SK-N-SH (cell line): ENCODE measurements at regions not wholly inside any gene's neighbourhood (a gene's known extent, or its start where the extent isn't known, plus 50 kb on each side); places are given as distances from the start of the nearest gene placed in this dataset.

Experiments used
- CTCF ChIA-PET: fragments of 300-600, 350-600 bp; formaldehyde crosslinking; extraction: SDS; loops from one replicate; lab custom pipeline; 2021; lab: Yijun Ruan, JAX
- POLR2A ChIA-PET: fragments of 350-600 bp; sonication (Branson Sonifier 250); formaldehyde crosslinking; extraction: SDS; loops from one replicate; lab custom pipeline; 2020; ENCODE audit warnings: antibody characterized with exemption, inconsistent platforms; lab: Yijun Ruan, JAX
- DNase-seq: peaks from one replicate; pipeline ENCODE4 v3.0.0; 2012
- H2AFZ ChIP-seq: fragments of 200-600 bp; sonication (generic); 2 replicates; pipeline ENCODE4 v1.8.1; 2016; ENCODE audit warnings: antibody characterized with exemption, mild to moderate bottlenecking, low read depth
- H3F3A ChIP-seq: fragments of 200-600 bp; sonication (generic); replicated peaks from 2 replicates; pipeline ENCODE3; 2016; ENCODE audit warnings: antibody characterized with exemption, mild to moderate bottlenecking; ENCODE audit not compliant: insufficient read depth
- H3K27ac ChIP-seq, 2 experiments: fragments of 200-500 bp in 1 of 2; fragments of 200-600 bp in 1 of 2; sonication (Bioruptor generic) in 1 of 2; sonication (generic), shearing (Covaris generic) in 1 of 2; 2 replicates each; pipeline versions ENCODE4 v1.5.1 to v1.6.1; 2014 to 2016; ENCODE audit warnings: low read depth in 2 of 2, inconsistent platforms in 1 of 2, low read length in 1 of 2, mild to moderate bottlenecking in 1 of 2, mixed read lengths in 1 of 2
- H3K27me3 ChIP-seq: fragments of 200-600 bp; sonication (generic), shearing (Covaris generic); 2 replicates; pipeline ENCODE4 v1.6.1; 2016; ENCODE audit warnings: mixed run types; ENCODE audit not compliant: insufficient read depth
- H3K36me3 ChIP-seq, 2 experiments: fragments of 200-500 bp in 1 of 2; fragments of 200-600 bp in 1 of 2; sonication (Bioruptor generic) in 1 of 2; sonication (generic) in 1 of 2; replicated peaks in 1 of 2; 2 replicates each; pipeline versions ENCODE3 to v1.5.1; 2014 to 2016; ENCODE audit warnings: low read length in 1 of 2, mild to moderate bottlenecking in 1 of 2; ENCODE audit not compliant: insufficient read depth in 2 of 2, control insufficient read depth in 1 of 2
- H3K4me1 ChIP-seq, 2 experiments: fragments of 200-500 bp in 1 of 2; fragments of 200-600 bp in 1 of 2; sonication (Bioruptor generic) in 1 of 2; sonication (generic), shearing (Covaris generic) in 1 of 2; 2 replicates each; pipeline versions ENCODE4 v1.5.1 to v1.6.1; 2014 to 2016; ENCODE audit warnings: low read depth in 1 of 2, low read length in 1 of 2, mixed run types in 1 of 2; ENCODE audit not compliant: insufficient read depth in 2 of 2, control insufficient read depth in 1 of 2
- H3K4me2 ChIP-seq: fragments of 200-600 bp; sonication (generic), shearing (Covaris generic); 2 replicates; pipeline ENCODE4 v1.6.1; 2017; ENCODE audit warnings: mixed run types
- H3K4me3 ChIP-seq, 2 experiments: fragments of 200-500 bp in 1 of 2; fragments of 200-600 bp in 1 of 2; sonication (Bioruptor generic) in 1 of 2; sonication (generic), shearing (Covaris generic) in 1 of 2; 2 replicates each; pipeline versions ENCODE4 v1.5.1 to v1.8.1; 2014 to 2016; ENCODE audit warnings: low read depth in 2 of 2, inconsistent platforms in 1 of 2, low read length in 1 of 2, mild to moderate bottlenecking in 1 of 2, mixed read lengths in 1 of 2, moderate library complexity in 1 of 2
- H3K79me2 ChIP-seq: fragments of 200-600 bp; sonication (generic); 2 replicates; pipeline ENCODE4 v1.8.1; 2017; ENCODE audit warnings: mild to moderate bottlenecking; ENCODE audit not compliant: insufficient read depth
- H3K9ac ChIP-seq: fragments of 200-600 bp; sonication (generic); 2 replicates; pipeline ENCODE4 v1.6.1; 2017; ENCODE audit warnings: mixed run types
- H3K9me2 ChIP-seq: fragments of 200-600 bp; sonication (generic); 2 replicates; pipeline ENCODE4 v1.6.1; 2017; ENCODE audit warnings: mixed run types
- H3K9me3 ChIP-seq: fragments of 200-600 bp; sonication (generic); 2 replicates; pipeline ENCODE4 v1.6.1; 2017; ENCODE audit warnings: mixed run types, mild to moderate bottlenecking, moderate library complexity
- H4K20me1 ChIP-seq: fragments of 200-600 bp; sonication (generic); 2 replicates; pipeline ENCODE4 v1.6.1; 2017; ENCODE audit warnings: mild to moderate bottlenecking, mixed run types; ENCODE audit not compliant: insufficient read depth
- CTCF ChIP-seq: fragments of 200-600 bp; sonication (generic); IDR thresholded peaks from 2 replicates; pipeline ENCODE4 v1.6.1; 2017; ENCODE audit warnings: antibody characterized with exemption, mild to moderate bottlenecking, moderate library complexity
- ELF1 ChIP-seq: IDR thresholded peaks from 2 replicates; pipeline ENCODE4 v1.4.0; 2012
- EP300 ChIP-seq, 2 experiments: IDR thresholded peaks; 2 replicates each; pipeline versions ENCODE4 v1.4.0 to v1.6.1; 2012; ENCODE audit warnings: borderline replicate concordance in 1 of 2, low read depth in 1 of 2, low read length in 1 of 2
- EZH2phosphoT487 ChIP-seq: fragments of 200-600 bp; sonication (generic); IDR thresholded peaks from 2 replicates; pipeline ENCODE4 v1.6.1; 2017; ENCODE audit warnings: low read depth, mixed run types, mild to moderate bottlenecking, antibody characterized with exemption, moderate library complexity, borderline replicate concordance
- FOSL2 ChIP-seq: IDR thresholded peaks from 2 replicates; pipeline ENCODE4 v1.4.0; 2012; ENCODE audit warnings: low read depth, mild to moderate bottlenecking, moderate library complexity, borderline replicate concordance
- FOXJ3 ChIP-seq: sonication (generic); formaldehyde crosslinking; IDR thresholded peaks from 2 replicates; pipeline ENCODE4 v1.5.1; 2020; ENCODE audit warnings: mild to moderate bottlenecking, missing genetic modification reagents
- GABPA ChIP-seq: IDR thresholded peaks from 2 replicates; pipeline ENCODE4 v1.4.0; 2012; ENCODE audit warnings: low read depth, mild to moderate bottlenecking
- JUND ChIP-seq: IDR thresholded peaks from 2 replicates; pipeline ENCODE4 v1.4.0; 2012
- MEF2A ChIP-seq: IDR thresholded peaks from 2 replicates; pipeline ENCODE4 v1.4.0; 2012; ENCODE audit warnings: low read depth, borderline replicate concordance
- MXI1 ChIP-seq: IDR thresholded peaks from 2 replicates; pipeline ENCODE4 v1.6.1; 2012; ENCODE audit warnings: mild to moderate bottlenecking, low read depth, low read length, improper control_type of control experiment
- NFIC ChIP-seq: IDR thresholded peaks from 2 replicates; pipeline ENCODE4 v1.4.0; 2012; ENCODE audit warnings: borderline replicate concordance
- REST ChIP-seq: IDR thresholded peaks from 2 replicates; pipeline ENCODE4 v1.6.1; 2012; ENCODE audit warnings: mild to moderate bottlenecking, low read depth, low read length, moderate library complexity
- USF1 ChIP-seq: IDR thresholded peaks from 2 replicates; pipeline ENCODE4 v1.4.0; 2012; ENCODE audit warnings: low read depth, borderline replicate concordance
- USF2 ChIP-seq: fragments of 150-350 bp; IDR thresholded peaks from 2 replicates; pipeline ENCODE4 v1.6.1; 2017; ENCODE audit warnings: antibody characterized with exemption, low read length, low read depth, borderline replicate concordance
- YY1 ChIP-seq: IDR thresholded peaks from 2 replicates; pipeline ENCODE4 v1.4.0; 2012; ENCODE audit warnings: low read depth, mild to moderate bottlenecking
- ZBTB33 ChIP-seq: IDR thresholded peaks from 2 replicates; pipeline ENCODE4 v1.4.0; 2012; ENCODE audit warnings: low read depth, borderline replicate concordance
- WGBS: methylation state at CpG from one replicate; pipeline ENCODE4 v1.1.6; 2017; ENCODE audit warnings: low lambda C conversion rate; 5-methylcytosine and 5-hydroxymethylcytosine counted together

GRCh38 chr9:120182011-120182410, 398.0 kb downstream of the CDK5RAP2 start:
- H3K4me3 ChIP-seq: no peak overlapping the region
- no peaks in the 10 kb centered on the region for H3K4me1 ChIP-seq
- no peaks in the 10 kb centered on the region for H4K20me1 ChIP-seq
- no peak for DNase-seq
- H3K4me2 ChIP-seq: no peak overlapping the region
- POLR2A ChIA-PET: no interaction called here
- no peaks in the 10 kb centered on the region for H3K79me2 ChIP-seq
- H3F3A ChIP-seq: no peaks in the 10 kb centered on the region
- 0% methylated on average over 1 of the region's 1 CpG for WGBS
- H2AFZ ChIP-seq: no peak overlapping the region
- TF ChIP-seq NFIC: no peak
- no peak overlapping the region for H3K9ac ChIP-seq
- CTCF ChIA-PET: no interaction called here
- H3K27ac ChIP-seq: no peak overlapping the region
- H3K36me3 ChIP-seq: no peaks in the 10 kb centered on the region
- no peaks in the 10 kb centered on the region for H3K9me3 ChIP-seq
- no peaks in the 10 kb centered on the region for H3K27me3 ChIP-seq
- H3K9me2 ChIP-seq: no peaks in the 10 kb centered on the region

GRCh38 chr9:120177121-120177520, 402.8 kb downstream of the CDK5RAP2 start:
- H3K9ac ChIP-seq: no peak overlapping the region
- CTCF ChIA-PET: no interaction called here

More at GRCh38 chr9:120177121-120177520, 402.8 kb downstream of the CDK5RAP2 start:
- no peaks in the 10 kb centered on the region for H3K79me2 ChIP-seq
- TF ChIP-seq USF2 (no peak), FOSL2 (no peak), CTCF (no peak), MEF2A (no peak), GABPA (no peak), NFIC (no peak), JUND (no peak), REST (no peak), MXI1 (no peak), EZH2phosphoT487 (no peak), FOXJ3 (CRISPR knock-in tag) (no peak), USF1 (no peak), YY1 (no peak), ZBTB33 (no peak), EP300 (IDR thresholded peaks at IDR 0.05; ENCODE audit: borderline replicate concordance in 1 of 2, low read depth in 1 of 2, low read length in 1 of 2) (no peak), ELF1 (no peak)
- H3K9me2 ChIP-seq: no peaks in the 10 kb centered on the region
- H4K20me1 ChIP-seq: no peaks in the 10 kb centered on the region
- H3K4me2 ChIP-seq: no peak overlapping the region
- WGBS: 33% methylated on average over 1 of the region's 1 CpG
- no peak for DNase-seq
- H3K36me3 ChIP-seq: no peaks in the 10 kb centered on the region
- H3K27me3 ChIP-seq: no peaks in the 10 kb centered on the region
- no peaks in the 10 kb centered on the region for H3K4me1 ChIP-seq
- H2AFZ ChIP-seq: no peak overlapping the region
- H3K27ac ChIP-seq: no peak overlapping the region
- POLR2A ChIA-PET: no interaction called here
- no peaks in the 10 kb centered on the region for H3K9me3 ChIP-seq
- no peaks in the 10 kb centered on the region for H3F3A ChIP-seq
- H3K4me3 ChIP-seq: no peak overlapping the region
